RWPE2 (cell line): ENCODE measurements at regions not wholly inside any gene's neighbourhood (a gene's known extent, or its start where the extent isn't known, plus 50 kb on each side); places are given as distances from the start of the nearest gene placed in this dataset.

Experiments used
- ATAC-seq: fragments of 200-7000 bp; cut with Tn5 transposase; 3 replicates; pipeline ENCODE4 v1.9.1; 2021; ENCODE audit warnings: low read depth
- DNase-seq: peaks from one replicate; pipeline ENCODE4 v3.0.0-alpha.2; 2020; ENCODE audit warnings: low spot score
- H3K27ac ChIP-seq: fragments of 450-650 bp; 2 replicates; pipeline ENCODE4 v1.5.1; 2017; ENCODE audit warnings: mild to moderate bottlenecking; ENCODE audit not compliant: poor library complexity, severe bottlenecking
- H3K27me3 ChIP-seq: fragments of 250-450 bp; sonication (Bioruptor Pico); 2 replicates; pipeline ENCODE4 v1.5.1; 2021; ENCODE audit warnings: mild to moderate bottlenecking, moderate library complexity; ENCODE audit not compliant: insufficient read depth, poor library complexity, severe bottlenecking
- H3K36me3 ChIP-seq: fragments of 250-450 bp; sonication (Bioruptor Pico); 2 replicates; pipeline ENCODE4 v1.5.1; 2020; ENCODE audit warnings: low read depth, mild to moderate bottlenecking, moderate library complexity
- H3K4me1 ChIP-seq: fragments of 250-450 bp; sonication (Bioruptor Pico); 2 replicates; pipeline ENCODE4 v1.5.1; 2021; ENCODE audit warnings: mild to moderate bottlenecking, moderate library complexity; ENCODE audit not compliant: insufficient read depth, poor library complexity, severe bottlenecking
- H3K4me3 ChIP-seq: fragments of 250-450 bp; sonication (Bioruptor Pico); 2 replicates; pipeline ENCODE4 v1.5.1; 2021; ENCODE audit warnings: mild to moderate bottlenecking, moderate library complexity; ENCODE audit not compliant: severe bottlenecking
- H3K9me3 ChIP-seq: fragments of 250-450 bp; sonication (Bioruptor Pico); 2 replicates; pipeline ENCODE4 v1.5.1; 2021; ENCODE audit warnings: mild to moderate bottlenecking, moderate library complexity; ENCODE audit not compliant: severe bottlenecking
- CTCF ChIP-seq: fragments of 450-650 bp; IDR thresholded peaks from one replicate; pipeline ENCODE4 v1.5.1; 2017; ENCODE audit warnings: mild to moderate bottlenecking, moderate library complexity; ENCODE audit not compliant: poor library complexity, severe bottlenecking

- no peak for TF ChIP-seq CTCF
- no peaks in the 10 kb centered on the region for H3K27me3 ChIP-seq
- no peaks in the 10 kb centered on the region for H3K36me3 ChIP-seq
- no peak overlapping the region for H3K27ac ChIP-seq
- ATAC-seq = no peak
- no peak overlapping the region for H3K4me3 ChIP-seq
- no peak for DNase-seq
- no peaks in the 10 kb centered on the region for H3K9me3 ChIP-seq
- no peaks in the 10 kb centered on the region for H3K4me1 ChIP-seq
Observed at GRCh38 chr5:39702928-39703327, 278.1 kb upstream of the DAB2 start.

GRCh38 chr5:39700523-39700922 lies 275.7 kb upstream of the DAB2 start:
- no peaks in the 10 kb centered on the region for H3K27me3 ChIP-seq
- H3K4me3 ChIP-seq = no peak overlapping the region
- no peak for ATAC-seq
- no peaks in the 10 kb centered on the region for H3K36me3 ChIP-seq
- H3K4me1 ChIP-seq = no peaks in the 10 kb centered on the region
- no peak for DNase-seq
- H3K9me3 ChIP-seq = no peaks in the 10 kb centered on the region
- no peak overlapping the region for H3K27ac ChIP-seq
- no peak for TF ChIP-seq CTCF

- 0 out of 3 replicates have a peak, but pooled peaks have one; percentile 40 for ATAC-seq
- no peak overlapping the region for H3K27ac ChIP-seq
- TF ChIP-seq CTCF = no peak
- no peaks in the 10 kb centered on the region for H3K9me3 ChIP-seq
- H3K36me3 ChIP-seq = no peaks in the 10 kb centered on the region
- no peaks in the 10 kb centered on the region for H3K4me1 ChIP-seq
- no peak overlapping the region for H3K4me3 ChIP-seq
- no peaks in the 10 kb centered on the region for H3K27me3 ChIP-seq
- DNase-seq = no peak
Observed at GRCh38 chr5:39698838-39699560, 274.2 kb upstream of the DAB2 start.

- H3K9me3 ChIP-seq = no peaks in the 10 kb centered on the region
- H3K4me1 ChIP-seq = no peaks in the 10 kb centered on the region
- no peak for TF ChIP-seq CTCF
- H3K27ac ChIP-seq = no peak overlapping the region
- DNase-seq (no peak), ATAC-seq (no peak)
- no peak overlapping the region for H3K4me3 ChIP-seq
- no peaks in the 10 kb centered on the region for H3K27me3 ChIP-seq
- no peaks in the 10 kb centered on the region for H3K36me3 ChIP-seq
Observed at GRCh38 chr5:39697881-39698280, 273.1 kb upstream of the DAB2 start.

GRCh38 chr5:39696672-39697398 lies 272.1 kb upstream of the DAB2 start:
- H3K9me3 ChIP-seq = no peaks in the 10 kb centered on the region
- H3K4me1 ChIP-seq = no peaks in the 10 kb centered on the region
- H3K27ac ChIP-seq = no peak overlapping the region
- DNase-seq = no peak
- H3K4me3 ChIP-seq = no peak overlapping the region
- H3K36me3 ChIP-seq = no peaks in the 10 kb centered on the region
- no peak for ATAC-seq
- no peaks in the 10 kb centered on the region for H3K27me3 ChIP-seq
- TF ChIP-seq CTCF = no peak
